ENCODE measurements at regions not wholly inside any gene's neighbourhood (a gene's known extent, or its start where the extent isn't known, plus 50 kb on each side); places are given as distances from the start of the nearest gene placed in this dataset.

GRCh38 chr1:117681901-117682250 is 76.0 kb downstream of the TENT5C start (continued):
- TF ChIP-seq AFF4 (CRISPR knock-in tag; IDR thresholded peaks at IDR 0.05; ENCODE audit: borderline replicate concordance) (no peak), PRRX2 (CRISPR knock-in tag; IDR thresholded peaks at IDR 0.05) (no peak), PREB (CRISPR knock-in tag; IDR thresholded peaks at IDR 0.05; ENCODE audit: borderline replicate concordance) (no peak), NR2C2 (CRISPR knock-in tag; IDR thresholded peaks at IDR 0.05) (no peak), EMX1 (CRISPR knock-in tag; IDR thresholded peaks at IDR 0.05) (no peak), AR (CRISPR knock-in tag; IDR thresholded peaks at IDR 0.05) (no peak), ZNF138 (CRISPR knock-in tag; conservative IDR thresholded peaks at IDR 0.05) (no peak), TEAD1 (CRISPR knock-in tag; IDR thresholded peaks at IDR 0.05) (no peak), STAT6 (CRISPR knock-in tag; conservative IDR thresholded peaks at IDR 0.05; ENCODE audit: low read depth) (no peak)

- 0 out of 2 replicates have a peak, but pooled peaks cover 3% of the 10 kb centered on the region for H3K4me1 Mint-ChIP-seq
- POLR2A ChIA-PET = no interaction called here
- CTCF ChIA-PET = interaction anchor here (1.0 to 2.9 kb wide), 4 partner anchors 10 to 147 kb away, joined by 3 to 12 read pairs (median 6); no protein-coding TSS in a partner anchor
- H3K27ac Mint-ChIP-seq = no peak overlapping the region
- ATAC-seq (no peak), DNase-seq (ENCODE audit: low spot score) (no peak)
- H3K9me3 Mint-ChIP-seq = no peaks in the 10 kb centered on the region
- no peaks in the 10 kb centered on the region for H3K36me3 Mint-ChIP-seq
- no peak for TF ChIP-seq MXD4 (CRISPR knock-in tag; IDR thresholded peaks at IDR 0.05; ENCODE audit: borderline replicate concordance)
- TF ChIP-seq ZNF396 (CRISPR knock-in tag; IDR thresholded peaks at IDR 0.05; ENCODE audit: borderline replicate concordance) = no peak
- TF ChIP-seq GABPB1 (CRISPR knock-in tag; IDR thresholded peaks at IDR 0.05) = no peak
- no peak for TF ChIP-seq ZNF416 (CRISPR knock-in tag; IDR thresholded peaks at IDR 0.05)
- no peak for TF ChIP-seq ESRRA (CRISPR knock-in tag; IDR thresholded peaks at IDR 0.05; ENCODE audit: borderline replicate concordance)
- no peak for TF ChIP-seq ZNF281 (CRISPR knock-in tag; IDR thresholded peaks at IDR 0.05)
- no peak for TF ChIP-seq ZNF423 (CRISPR knock-in tag; IDR thresholded peaks at IDR 0.05)
- no peak for TF ChIP-seq JAZF1 (CRISPR knock-in tag; IDR thresholded peaks at IDR 0.05)
- H3K4me3 Mint-ChIP-seq = no peak overlapping the region
- H3K27me3 Mint-ChIP-seq (ENCODE audit: low read depth) = no peaks in the 10 kb centered on the region
Observed at GRCh38 chr1:117682372-117682771, 76.5 kb downstream of the TENT5C start.

All from WTC11 (cell line).